Omental fat pad (tissue), 3 donors: ENCODE measurements at regions not wholly inside any gene's neighbourhood (a gene's known extent, or its start where the extent isn't known, plus 50 kb on each side); places are given as distances from the start of the nearest gene placed in this dataset.
"Not testable (repeated sequence)": the region's sequence is repeated elsewhere in the genome, so short reads cannot be mapped to it uniquely, and the experiment has no call there.

Experiments
- ATAC-seq: fragments of 150-250 bp; one replicate; pipeline ENCODE4 v1.9.1; 2016; ENCODE audit warnings: mild to moderate bottlenecking, moderate library complexity; ENCODE audit not compliant: low FRiP score
- DNase-seq: peaks from one replicate; pipeline ENCODE4 v3.0.0-alpha.2; 2019; ENCODE audit warnings: low spot score
- CTCF ChIP-seq, 3 donors: fragments of 450-650 bp; IDR thresholded peaks; one replicate each; pipeline ENCODE4 v1.5.1; 2016 to 2017; ENCODE audit warnings: antibody characterized with exemption in 3 of 3, mild to moderate bottlenecking in 3 of 3, moderate library complexity in 2 of 3

- ATAC-seq = no peak
- DNase-seq = no peak
- TF ChIP-seq CTCF (IDR thresholded peaks at IDR 0.05) = no peak
Observed at GRCh38 chr2:65992198-65992554, 442.7 kb upstream of the MEIS1 start.

- no peak for TF ChIP-seq CTCF (IDR thresholded peaks at IDR 0.05)
- DNase-seq (no peak), ATAC-seq (no peak)
Observed at GRCh38 chr2:65991381-65992197, 443.3 kb upstream of the MEIS1 start.

- no peak for DNase-seq
- no peak for TF ChIP-seq CTCF (IDR thresholded peaks at IDR 0.05)
- no peak for ATAC-seq
Observed at GRCh38 chr2:65985986-65986385, 448.9 kb upstream of the MEIS1 start.

GRCh38 chr2:65980531-65980930, 454.4 kb upstream of the MEIS1 start:
- ATAC-seq = no peak

GRCh38 chr2:65979446-65979845, 455.5 kb upstream of the MEIS1 start:
- no peak for TF ChIP-seq CTCF (IDR thresholded peaks at IDR 0.05)
- ATAC-seq = no peak
- no peak for DNase-seq

More at GRCh38 chr2:65980531-65980930, 454.4 kb upstream of the MEIS1 start:
- no peak for DNase-seq
- TF ChIP-seq CTCF (IDR thresholded peaks at IDR 0.05) = no peak

GRCh38 chr2:65974067-65974723, 460.7 kb upstream of the MEIS1 start:
- DNase-seq = no peak
- TF ChIP-seq CTCF (IDR thresholded peaks at IDR 0.05) = no peak
- ATAC-seq = no peak

- no peak for TF ChIP-seq CTCF (IDR thresholded peaks at IDR 0.05)
- DNase-seq = no peak
- no peak for ATAC-seq
Observed at GRCh38 chr2:65969161-65969560, 465.8 kb upstream of the MEIS1 start.

GRCh38 chr2:65963303-65963702, 471.6 kb upstream of the MEIS1 start:
- not testable (repeated sequence) for DNase-seq, ATAC-seq
